Mononuclear cell (primary cell): ENCODE measurements at regions not wholly inside any gene's neighbourhood (a gene's known extent, or its start where the extent isn't known, plus 50 kb on each side); places are given as distances from the start of the nearest gene placed in this dataset.

ENCODE experiments used
- H3K27me3 ChIP-seq: 2 replicates; pipeline ENCODE4 v1.6.0; 2011; ENCODE audit warnings: low read length, control low read depth; ENCODE audit not compliant: insufficient read depth
- H3K4me1 ChIP-seq: 2 replicates; pipeline ENCODE4 v1.5.1; 2011; ENCODE audit warnings: mild to moderate bottlenecking, low read length, control low read depth; ENCODE audit not compliant: insufficient read depth
- H3K4me3 ChIP-seq: 2 replicates; pipeline ENCODE4 v1.5.1; 2011; ENCODE audit warnings: mild to moderate bottlenecking, low read length, moderate library complexity
- H3K9me3 ChIP-seq: 2 replicates; pipeline ENCODE4 v1.5.1; 2011; ENCODE audit warnings: low read depth, mild to moderate bottlenecking, control low read depth, low read length

GRCh38 chr21:28811860-28812259 is 180.8 kb downstream of the LTN1 start:
- Histone ChIP-seq H3K4me3 (no peak overlapping the region), H3K4me1 (no peaks in the 10 kb centered on the region), H3K9me3 (no peaks in the 10 kb centered on the region), H3K27me3 (no peaks in the 10 kb centered on the region)

GRCh38 chr21:28810826-28811524 is 181.7 kb downstream of the LTN1 start:
- no peaks in the 10 kb centered on the region for H3K4me1 ChIP-seq
- no peaks in the 10 kb centered on the region for H3K27me3 ChIP-seq
- H3K9me3 ChIP-seq: no peaks in the 10 kb centered on the region
- H3K4me3 ChIP-seq: no peak overlapping the region

- H3K4me3 ChIP-seq: no peak overlapping the region
- H3K4me1 ChIP-seq: no peaks in the 10 kb centered on the region
- H3K27me3 ChIP-seq: no peaks in the 10 kb centered on the region
- no peaks in the 10 kb centered on the region for H3K9me3 ChIP-seq
Measured at GRCh38 chr21:28805885-28806284, 186.8 kb downstream of the LTN1 start.

- H3K9me3 ChIP-seq: no peaks in the 10 kb centered on the region
- H3K4me1 ChIP-seq: no peaks in the 10 kb centered on the region
- no peaks in the 10 kb centered on the region for H3K27me3 ChIP-seq
- no peak overlapping the region for H3K4me3 ChIP-seq
Measured at GRCh38 chr21:28804089-28804670, 188.5 kb downstream of the LTN1 start.

GRCh38 chr21:28801906-28802305 is 190.8 kb downstream of the LTN1 start:
- no peaks in the 10 kb centered on the region for H3K9me3 ChIP-seq
- no peaks in the 10 kb centered on the region for H3K27me3 ChIP-seq
- H3K4me3 ChIP-seq: no peak overlapping the region
- no peaks in the 10 kb centered on the region for H3K4me1 ChIP-seq

GRCh38 chr21:28799926-28800325 is 192.8 kb downstream of the LTN1 start:
- Histone ChIP-seq H3K27me3 (no peaks in the 10 kb centered on the region), H3K9me3 (no peaks in the 10 kb centered on the region)

GRCh38 chr21:28798798-28799197 is 193.9 kb downstream of the LTN1 start:
- H3K27me3 ChIP-seq: no peaks in the 10 kb centered on the region

More at GRCh38 chr21:28799926-28800325, 192.8 kb downstream of the LTN1 start:
- H3K4me1 ChIP-seq: no peaks in the 10 kb centered on the region
- H3K4me3 ChIP-seq: no peak overlapping the region

GRCh38 chr21:28795251-28795650 is 197.4 kb downstream of the LTN1 start:
- no peaks in the 10 kb centered on the region for H3K9me3 ChIP-seq
- no peaks in the 10 kb centered on the region for H3K4me1 ChIP-seq
- no peaks in the 10 kb centered on the region for H3K27me3 ChIP-seq
- H3K4me3 ChIP-seq: no peak overlapping the region

More at GRCh38 chr21:28798798-28799197, 193.9 kb downstream of the LTN1 start:
- H3K9me3 ChIP-seq: no peaks in the 10 kb centered on the region
- no peaks in the 10 kb centered on the region for H3K4me1 ChIP-seq
- no peak overlapping the region for H3K4me3 ChIP-seq

GRCh38 chr21:28794371-28794851 is 198.3 kb downstream of the LTN1 start:
- Histone ChIP-seq H3K4me3 (no peak overlapping the region), H3K27me3 (no peaks in the 10 kb centered on the region), H3K4me1 (no peaks in the 10 kb centered on the region), H3K9me3 (no peaks in the 10 kb centered on the region)

GRCh38 chr21:28793043-28793442 is 199.6 kb downstream of the LTN1 start:
- H3K4me3 ChIP-seq: no peak overlapping the region

GRCh38 chr21:28791595-28792282 is 200.9 kb downstream of the LTN1 start:
- Histone ChIP-seq H3K27me3 (no peaks in the 10 kb centered on the region), H3K4me3 (no peak overlapping the region), H3K9me3 (no peaks in the 10 kb centered on the region), H3K4me1 (no peaks in the 10 kb centered on the region)

More at GRCh38 chr21:28793043-28793442, 199.6 kb downstream of the LTN1 start:
- H3K27me3 ChIP-seq: no peaks in the 10 kb centered on the region
- no peaks in the 10 kb centered on the region for H3K9me3 ChIP-seq
- H3K4me1 ChIP-seq: no peaks in the 10 kb centered on the region

GRCh38 chr21:28790335-28790734 is 202.3 kb downstream of the LTN1 start:
- no peaks in the 10 kb centered on the region for H3K27me3 ChIP-seq
- H3K4me3 ChIP-seq: no peak overlapping the region
- H3K4me1 ChIP-seq: no peaks in the 10 kb centered on the region
- H3K9me3 ChIP-seq: no peaks in the 10 kb centered on the region

- Histone ChIP-seq H3K4me1 (no peaks in the 10 kb centered on the region), H3K27me3 (no peaks in the 10 kb centered on the region), H3K9me3 (no peaks in the 10 kb centered on the region), H3K4me3 (no peak overlapping the region)
Measured at GRCh38 chr21:28789523-28789922, 203.2 kb downstream of the LTN1 start.

GRCh38 chr21:28788030-28788429 is 204.6 kb downstream of the LTN1 start:
- no peak overlapping the region for H3K4me3 ChIP-seq
- H3K27me3 ChIP-seq: no peaks in the 10 kb centered on the region
- no peaks in the 10 kb centered on the region for H3K4me1 ChIP-seq
- no peaks in the 10 kb centered on the region for H3K9me3 ChIP-seq

- Histone ChIP-seq H3K4me1 (no peaks in the 10 kb centered on the region), H3K9me3 (no peaks in the 10 kb centered on the region), H3K27me3 (no peaks in the 10 kb centered on the region), H3K4me3 (no peak overlapping the region)
Measured at GRCh38 chr21:28783641-28784185, 209.0 kb downstream of the LTN1 start.
